ENCODE measurements at regions not wholly inside any gene's neighbourhood (a gene's known extent, or its start where the extent isn't known, plus 50 kb on each side); places are given as distances from the start of the nearest gene placed in this dataset.

DNA sequence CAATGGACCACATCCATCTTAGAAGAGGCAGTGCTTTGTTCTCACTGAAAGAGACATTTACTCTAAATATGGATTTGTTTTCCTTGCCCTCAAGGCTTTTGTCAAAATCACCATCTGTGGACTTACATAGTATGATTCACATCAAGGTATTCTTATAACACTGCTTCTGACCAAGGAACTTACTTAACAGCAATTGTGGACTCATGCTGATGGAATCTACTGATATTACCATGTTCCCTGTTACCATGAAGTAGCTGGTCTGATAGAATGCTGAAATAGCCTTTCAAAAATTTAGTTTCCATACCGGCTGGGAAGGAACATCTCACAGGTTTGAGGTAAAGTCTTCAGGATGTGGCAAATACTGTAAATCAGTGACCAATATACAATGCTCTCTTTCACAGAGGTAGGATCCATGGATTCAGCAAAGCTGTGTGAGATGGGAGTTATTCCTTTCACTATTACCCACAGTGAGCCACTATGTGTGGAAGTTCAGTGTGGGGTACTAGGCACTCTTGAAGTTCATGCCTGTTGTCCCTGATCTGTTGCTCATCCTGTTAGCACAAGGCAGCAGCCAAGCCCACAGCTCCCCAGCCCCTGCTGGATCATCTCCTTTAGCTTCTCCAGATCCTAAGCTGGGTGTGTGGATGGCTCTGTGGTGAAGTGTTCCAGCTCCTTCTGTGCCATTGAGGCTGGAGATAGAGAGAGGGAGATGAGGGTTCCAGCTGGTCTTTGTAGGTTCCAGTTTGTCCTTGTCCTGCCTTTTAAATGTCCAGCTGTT, 126.4 kb downstream of the ATP23 start:
- no peak for TF ChIP-seq CTCF (IDR thresholded peaks at IDR 0.05; ENCODE audit: borderline replicate concordance, extremely low read depth, low read length, poor library complexity, severe bottlenecking)
- TF ChIP-seq EZH2 (IDR thresholded peaks at IDR 0.05; ENCODE audit: borderline replicate concordance, low read depth, low read length, severe bottlenecking), result no peak
